ENCODE measurements at regions not wholly inside any gene's neighbourhood (a gene's known extent, or its start where the extent isn't known, plus 50 kb on each side); places are given as distances from the start of the nearest gene placed in this dataset.

GRCh38 chr5:98415663-98416062 is 357.8 kb upstream of the RGMB start:
- no peak for DNase-seq (ENCODE audit: unreplicated experiment)
- BruUV-seq (replicated peaks), result no TSS peak
- TF ChIP-seq, protein P1, sequence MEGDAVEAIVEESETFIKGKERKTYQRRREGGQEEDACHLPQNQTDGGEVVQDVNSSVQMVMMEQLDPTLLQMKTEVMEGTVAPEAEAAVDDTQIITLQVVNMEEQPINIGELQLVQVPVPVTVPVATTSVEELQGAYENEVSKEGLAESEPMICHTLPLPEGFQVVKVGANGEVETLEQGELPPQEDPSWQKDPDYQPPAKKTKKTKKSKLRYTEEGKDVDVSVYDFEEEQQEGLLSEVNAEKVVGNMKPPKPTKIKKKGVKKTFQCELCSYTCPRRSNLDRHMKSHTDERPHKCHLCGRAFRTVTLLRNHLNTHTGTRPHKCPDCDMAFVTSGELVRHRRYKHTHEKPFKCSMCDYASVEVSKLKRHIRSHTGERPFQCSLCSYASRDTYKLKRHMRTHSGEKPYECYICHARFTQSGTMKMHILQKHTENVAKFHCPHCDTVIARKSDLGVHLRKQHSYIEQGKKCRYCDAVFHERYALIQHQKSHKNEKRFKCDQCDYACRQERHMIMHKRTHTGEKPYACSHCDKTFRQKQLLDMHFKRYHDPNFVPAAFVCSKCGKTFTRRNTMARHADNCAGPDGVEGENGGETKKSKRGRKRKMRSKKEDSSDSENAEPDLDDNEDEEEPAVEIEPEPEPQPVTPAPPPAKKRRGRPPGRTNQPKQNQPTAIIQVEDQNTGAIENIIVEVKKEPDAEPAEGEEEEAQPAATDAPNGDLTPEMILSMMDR (IDR thresholded peaks at IDR 0.05; ENCODE audit: unreplicated experiment), result no peak
- H3K36me3 Mint-ChIP-seq (ENCODE audit: insufficient read depth, unreplicated experiment), result no peaks in the 10 kb centered on the region
- H3K4me3 Mint-ChIP-seq (ENCODE audit: unreplicated experiment), result no peak overlapping the region
- peak overlapping the region; percentile 3 for H3K27ac Mint-ChIP-seq (ENCODE audit: low read depth, unreplicated experiment)
- intact Hi-C loops (cut with micrococcal nuclease), result no loop called here
- H3K4me1 Mint-ChIP-seq (ENCODE audit: insufficient read depth, unreplicated experiment), result peaks cover 14% of the 10 kb centered on the region
- no peaks in the 10 kb centered on the region for H3K9me3 Mint-ChIP-seq (ENCODE audit: unreplicated experiment)
- ChIA-PET POLR2A (no interaction called here), CTCF (interaction anchor here (0.6 to 0.7 kb wide), 4 partner anchors 13 to 1150 kb away, joined by 3 to 4 read pairs (median 3); no protein-coding TSS in a partner anchor)
- no peaks in the 10 kb centered on the region for H3K27me3 Mint-ChIP-seq (ENCODE audit: insufficient read depth, unreplicated experiment)

GRCh38 chr5:98416541-98416940 is 356.9 kb upstream of the RGMB start:
- no peak for DNase-seq (ENCODE audit: unreplicated experiment)
- peaks cover 14% of the 10 kb centered on the region for H3K4me1 Mint-ChIP-seq (ENCODE audit: insufficient read depth, unreplicated experiment)
- H3K4me3 Mint-ChIP-seq (ENCODE audit: unreplicated experiment), result no peak overlapping the region
- ChIA-PET POLR2A (no interaction called here), CTCF (interaction anchor here (0.7 kb wide), 1 partner anchor 14 kb away, joined by 3 read pairs; no protein-coding TSS in a partner anchor)
- H3K27ac Mint-ChIP-seq (ENCODE audit: low read depth, unreplicated experiment), result no peak overlapping the region
- intact Hi-C loops (cut with micrococcal nuclease), result no loop called here
- H3K36me3 Mint-ChIP-seq (ENCODE audit: insufficient read depth, unreplicated experiment), result no peaks in the 10 kb centered on the region
- H3K27me3 Mint-ChIP-seq (ENCODE audit: insufficient read depth, unreplicated experiment), result no peaks in the 10 kb centered on the region
- TF ChIP-seq, protein P1 (IDR thresholded peaks at IDR 0.05; ENCODE audit: unreplicated experiment), result no peak
- BruUV-seq (replicated peaks), result no TSS peak
- no peaks in the 10 kb centered on the region for H3K9me3 Mint-ChIP-seq (ENCODE audit: unreplicated experiment)

DNA sequence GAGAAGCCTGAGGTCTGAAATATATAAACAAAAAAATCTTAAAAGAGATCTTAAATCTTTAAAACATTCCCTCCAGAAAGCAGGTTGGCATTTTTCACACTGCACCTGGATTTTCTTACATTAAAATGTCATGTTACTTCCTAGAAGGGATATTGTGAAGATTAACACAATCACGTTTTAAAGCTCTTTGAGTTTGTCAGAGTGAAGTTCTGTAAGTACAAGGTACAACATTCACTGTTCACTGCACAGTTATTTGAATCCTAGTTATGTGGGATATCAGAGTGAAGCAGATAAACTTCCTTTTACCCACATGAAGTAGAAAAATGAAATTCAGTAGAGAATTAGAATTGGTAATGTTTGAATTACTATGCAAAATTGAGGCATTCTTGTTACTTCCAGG is 353.6 kb upstream of the RGMB start:
- Mint-ChIP-seq H3K36me3 (ENCODE audit: insufficient read depth, unreplicated experiment) (no peaks in the 10 kb centered on the region), H3K4me3 (ENCODE audit: unreplicated experiment) (no peak overlapping the region), H3K27ac (ENCODE audit: low read depth, unreplicated experiment) (no peak overlapping the region), H3K4me1 (ENCODE audit: insufficient read depth, unreplicated experiment) (peaks cover 11% of the 10 kb centered on the region), H3K9me3 (ENCODE audit: unreplicated experiment) (no peaks in the 10 kb centered on the region), H3K27me3 (ENCODE audit: insufficient read depth, unreplicated experiment) (no peaks in the 10 kb centered on the region)
- intact Hi-C loops (cut with micrococcal nuclease), result no loop called here
- no TSS peak for BruUV-seq (replicated peaks)
- no peak for DNase-seq (ENCODE audit: unreplicated experiment)
- TF ChIP-seq, protein P1 (IDR thresholded peaks at IDR 0.05; ENCODE audit: unreplicated experiment), result no peak
- CTCF ChIA-PET, result no interaction called here
- POLR2A ChIA-PET, result no interaction called here

GRCh38 chr5:98424681-98425450 is 348.6 kb upstream of the RGMB start:
- POLR2A ChIA-PET, result interaction anchor here (0.6 kb wide), 1 partner anchor 143 kb away, joined by 4 read pairs; no protein-coding TSS in a partner anchor
- BruUV-seq (replicated peaks), result no TSS peak
- Mint-ChIP-seq H3K9me3 (ENCODE audit: unreplicated experiment) (peaks cover 7% of the 10 kb centered on the region), H3K27ac (ENCODE audit: low read depth, unreplicated experiment) (no peak overlapping the region), H3K27me3 (ENCODE audit: insufficient read depth, unreplicated experiment) (no peaks in the 10 kb centered on the region), H3K4me3 (ENCODE audit: unreplicated experiment) (no peak overlapping the region), H3K4me1 (ENCODE audit: insufficient read depth, unreplicated experiment) (peaks cover 12% of the 10 kb centered on the region), H3K36me3 (ENCODE audit: insufficient read depth, unreplicated experiment) (no peaks in the 10 kb centered on the region)
- CTCF ChIA-PET, result interaction anchor here (0.6 kb wide), 1 partner anchor 193 kb away, joined by 4 read pairs; no protein-coding TSS in a partner anchor
- intact Hi-C loops (cut with micrococcal nuclease), result no loop called here
- DNase-seq (ENCODE audit: unreplicated experiment), result no peak
- TF ChIP-seq, protein P1 (IDR thresholded peaks at IDR 0.05; ENCODE audit: unreplicated experiment), result no peak
